Muscle layer of duodenum (tissue), 2 donors: ENCODE measurements at regions not wholly inside any gene's neighbourhood (a gene's known extent, or its start where the extent isn't known, plus 50 kb on each side); places are given as distances from the start of the nearest gene placed in this dataset.

ENCODE experiments used
- H3K27ac ChIP-seq: one replicate; pipeline ENCODE4 v1.7.0; 2013; ENCODE audit warnings: mild to moderate bottlenecking, low read length
- H3K27me3 ChIP-seq: one replicate; pipeline ENCODE4 v1.7.0; 2013; ENCODE audit warnings: low read depth, mild to moderate bottlenecking, control low read depth, low read length
- H3K36me3 ChIP-seq, 2 donors: one replicate each; pipeline ENCODE4 v1.7.0; 2013; ENCODE audit warnings: low read length in 2 of 2, control low read depth in 1 of 2, mild to moderate bottlenecking in 1 of 2; ENCODE audit not compliant: insufficient read depth in 2 of 2, control insufficient read depth in 1 of 2
- H3K4me1 ChIP-seq, 2 donors: one replicate each; pipeline ENCODE4 v1.7.0; 2013; ENCODE audit warnings: low read length in 2 of 2, mild to moderate bottlenecking in 2 of 2, control low read depth in 1 of 2, moderate library complexity in 1 of 2; ENCODE audit not compliant: insufficient read depth in 2 of 2, control insufficient read depth in 1 of 2
- H3K4me3 ChIP-seq, 2 donors: one replicate each; pipeline ENCODE4 v1.7.0; 2013; ENCODE audit warnings: low read length in 2 of 2, low read depth in 1 of 2, mild to moderate bottlenecking in 1 of 2
- H3K9me3 ChIP-seq, 2 donors: one replicate each; pipeline ENCODE4 v1.7.0; 2013; ENCODE audit warnings: low read length in 2 of 2, control low read depth in 1 of 2, mild to moderate bottlenecking in 1 of 2; ENCODE audit not compliant: control insufficient read depth in 1 of 2
- donor health status: healthy.

GRCh38 chr12:98149270-98149669, 366.1 kb upstream of the TMPO start:
- Histone ChIP-seq H3K4me3 (no peak overlapping the region), H3K27ac (no peak overlapping the region), H3K27me3 (no peaks in the 10 kb centered on the region), H3K9me3 (no peaks in the 10 kb centered on the region), H3K36me3 (no peaks in the 10 kb centered on the region), H3K4me1 (no peaks in the 10 kb centered on the region)

DNA sequence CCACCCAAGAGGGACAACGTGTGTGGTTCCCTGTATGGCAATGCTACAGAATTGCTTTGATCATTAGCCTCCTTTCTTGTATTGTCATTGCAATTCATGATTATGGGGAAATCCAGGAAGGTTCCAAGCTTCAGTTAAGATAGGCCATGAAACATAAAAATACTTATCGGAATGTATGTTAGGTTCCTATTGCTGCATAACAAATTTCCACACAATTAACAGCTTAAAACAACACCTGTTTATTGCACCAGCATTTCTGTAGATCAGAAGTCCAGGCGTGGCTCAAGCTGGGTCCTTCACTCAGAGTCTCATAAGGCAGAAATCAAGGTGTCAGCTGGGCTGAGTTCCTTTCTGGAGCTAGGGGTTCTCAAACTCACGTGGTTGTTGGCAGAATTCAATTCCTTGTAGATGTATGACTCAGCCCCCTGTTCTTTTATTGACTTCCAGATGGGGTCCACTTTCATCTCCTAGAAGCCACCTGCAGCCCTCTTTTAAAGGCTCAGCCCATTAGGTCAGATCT, 365.6 kb upstream of the TMPO start:
- Histone ChIP-seq H3K4me1 (no peaks in the 10 kb centered on the region), H3K36me3 (no peaks in the 10 kb centered on the region), H3K4me3 (no peak overlapping the region), H3K27ac (no peak overlapping the region), H3K27me3 (no peaks in the 10 kb centered on the region), H3K9me3 (no peaks in the 10 kb centered on the region)

DNA sequence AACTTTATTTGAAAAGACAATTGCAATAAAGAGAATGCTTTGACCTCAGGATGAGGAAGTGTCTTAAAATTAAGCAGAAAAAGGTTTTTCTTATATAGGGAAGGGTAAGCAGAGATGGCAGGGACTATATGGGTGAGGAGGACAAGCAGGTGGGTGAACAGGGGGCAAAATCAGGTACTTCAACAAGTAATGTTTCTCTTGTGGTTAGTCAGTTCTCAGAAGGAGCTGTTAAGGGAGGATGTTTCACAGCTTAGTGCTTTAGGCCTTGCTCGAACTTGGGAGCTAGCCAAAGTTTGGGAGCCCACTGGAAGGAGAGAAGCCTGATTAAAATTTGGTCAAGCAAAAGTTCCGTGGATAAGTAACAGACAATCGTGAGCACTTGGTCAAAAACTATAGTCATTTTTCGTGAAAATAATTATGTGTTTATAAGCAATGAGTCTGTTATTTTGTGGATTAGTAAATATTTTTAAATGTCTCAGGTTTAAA, 364.2 kb upstream of the TMPO start:
- Histone ChIP-seq H3K4me3 (no peak overlapping the region), H3K36me3 (no peaks in the 10 kb centered on the region), H3K27ac (no peak overlapping the region), H3K4me1 (no peaks in the 10 kb centered on the region), H3K9me3 (no peaks in the 10 kb centered on the region), H3K27me3 (no peaks in the 10 kb centered on the region)

GRCh38 chr12:98151984-98152383, 363.4 kb upstream of the TMPO start:
- no peaks in the 10 kb centered on the region for H3K9me3 ChIP-seq
- no peaks in the 10 kb centered on the region for H3K4me1 ChIP-seq
- no peaks in the 10 kb centered on the region for H3K27me3 ChIP-seq
- H3K36me3 ChIP-seq = no peaks in the 10 kb centered on the region
- no peak overlapping the region for H3K27ac ChIP-seq
- H3K4me3 ChIP-seq = no peak overlapping the region

- Histone ChIP-seq H3K4me1 (no peaks in the 10 kb centered on the region), H3K36me3 (no peaks in the 10 kb centered on the region), H3K27ac (no peak overlapping the region), H3K27me3 (no peaks in the 10 kb centered on the region), H3K4me3 (no peak overlapping the region), H3K9me3 (no peaks in the 10 kb centered on the region)
Observed at GRCh38 chr12:98154850-98155249, 360.5 kb upstream of the TMPO start.

DNA sequence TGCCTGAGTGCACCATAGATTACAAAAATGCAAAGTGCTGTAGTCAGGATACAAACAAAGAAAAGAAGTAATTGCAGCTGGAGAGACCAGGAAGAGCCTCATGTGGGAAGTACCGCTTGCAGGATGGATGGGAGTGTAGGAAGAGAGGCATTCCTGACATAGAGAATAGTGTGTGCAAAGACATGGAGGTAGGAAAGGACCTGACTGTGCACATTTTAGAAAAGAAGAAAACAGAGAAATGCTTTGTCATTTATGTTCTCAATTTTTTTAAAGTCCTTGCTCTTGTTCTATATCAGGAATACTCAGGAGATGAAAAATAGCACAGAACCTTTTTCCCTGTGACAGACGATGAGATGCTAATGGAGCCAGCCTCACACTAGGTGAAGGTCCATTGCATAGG, 358.7 kb upstream of the TMPO start:
- H3K27ac ChIP-seq = no peak overlapping the region
- H3K9me3 ChIP-seq = no peaks in the 10 kb centered on the region
- no peak overlapping the region for H3K4me3 ChIP-seq
- no peaks in the 10 kb centered on the region for H3K27me3 ChIP-seq
- no peaks in the 10 kb centered on the region for H3K4me1 ChIP-seq
- no peaks in the 10 kb centered on the region for H3K36me3 ChIP-seq

DNA sequence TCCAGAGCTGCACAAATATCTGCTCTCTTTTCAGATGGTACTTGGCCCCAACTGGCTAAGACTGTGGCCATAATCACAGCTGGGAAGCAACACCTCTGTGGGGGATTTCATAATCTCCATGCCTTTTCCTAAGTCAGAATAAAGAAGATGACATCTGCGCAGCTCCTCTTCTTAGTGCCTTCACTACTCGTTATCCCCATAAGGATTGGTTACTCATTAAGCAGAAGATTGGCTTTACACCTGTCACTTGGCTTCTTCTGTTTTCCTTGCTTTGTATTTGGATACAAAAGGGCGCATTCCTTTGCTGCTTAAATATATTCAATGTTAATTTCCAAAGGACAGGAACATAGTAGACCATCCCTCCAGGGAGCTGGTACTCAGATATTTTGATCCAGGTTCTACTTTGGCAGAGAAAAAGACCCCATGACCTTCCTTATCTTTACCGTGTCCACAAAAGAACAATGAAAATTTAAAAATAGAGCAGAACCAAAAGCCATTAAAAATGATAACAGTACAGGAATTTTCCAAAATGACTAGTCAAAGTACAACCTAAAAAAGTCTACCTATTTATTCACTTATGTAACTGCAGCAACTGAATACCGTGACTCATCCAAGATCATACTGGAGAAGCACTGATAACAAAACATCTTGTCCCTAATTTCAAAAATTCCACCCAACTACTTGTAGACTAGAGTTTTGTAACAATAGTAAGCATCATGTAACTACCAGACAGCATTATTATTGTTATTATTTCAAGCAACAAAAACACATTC, 352.3 kb upstream of the TMPO start:
- Histone ChIP-seq H3K27me3 (no peaks in the 10 kb centered on the region), H3K27ac (no peak overlapping the region), H3K4me1 (no peaks in the 10 kb centered on the region), H3K36me3 (no peaks in the 10 kb centered on the region), H3K9me3 (no peaks in the 10 kb centered on the region), H3K4me3 (no peak overlapping the region)

- no peaks in the 10 kb centered on the region for H3K9me3 ChIP-seq
- H3K27ac ChIP-seq = no peak overlapping the region
- H3K27me3 ChIP-seq = no peaks in the 10 kb centered on the region
- no peak overlapping the region for H3K4me3 ChIP-seq
- H3K36me3 ChIP-seq = no peaks in the 10 kb centered on the region
- no peaks in the 10 kb centered on the region for H3K4me1 ChIP-seq
Observed at GRCh38 chr12:98172304-98172703, 343.1 kb upstream of the TMPO start.

DNA sequence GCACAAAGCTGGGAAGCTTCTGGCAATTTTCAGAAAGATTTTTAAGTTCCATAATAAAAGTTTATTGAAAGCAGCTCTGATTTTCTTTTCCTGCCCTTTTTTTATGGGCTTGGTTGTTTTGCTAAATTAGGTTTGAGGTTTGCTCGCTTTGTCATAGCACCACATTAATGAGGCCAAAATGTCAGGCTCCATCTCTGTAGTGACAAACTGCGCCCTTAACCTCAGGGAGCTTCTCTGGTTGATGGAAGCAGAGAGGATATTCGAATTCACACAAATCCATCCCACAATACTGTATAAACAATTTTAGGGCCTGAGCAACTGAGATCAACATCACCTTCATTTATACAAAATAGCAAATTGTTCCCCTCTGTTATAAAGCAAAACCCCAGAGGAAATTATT, 342.6 kb upstream of the TMPO start:
- H3K4me3 ChIP-seq = no peak overlapping the region
- H3K36me3 ChIP-seq = no peaks in the 10 kb centered on the region
- no peak overlapping the region for H3K27ac ChIP-seq
- H3K4me1 ChIP-seq = no peaks in the 10 kb centered on the region
- no peaks in the 10 kb centered on the region for H3K27me3 ChIP-seq
- H3K9me3 ChIP-seq = no peaks in the 10 kb centered on the region

- Histone ChIP-seq H3K9me3 (no peaks in the 10 kb centered on the region), H3K4me1 (no peaks in the 10 kb centered on the region), H3K27ac (no peak overlapping the region), H3K4me3 (no peak overlapping the region), H3K27me3 (no peaks in the 10 kb centered on the region), H3K36me3 (no peaks in the 10 kb centered on the region)
Observed at GRCh38 chr12:98173773-98174427, 341.5 kb upstream of the TMPO start.

DNA sequence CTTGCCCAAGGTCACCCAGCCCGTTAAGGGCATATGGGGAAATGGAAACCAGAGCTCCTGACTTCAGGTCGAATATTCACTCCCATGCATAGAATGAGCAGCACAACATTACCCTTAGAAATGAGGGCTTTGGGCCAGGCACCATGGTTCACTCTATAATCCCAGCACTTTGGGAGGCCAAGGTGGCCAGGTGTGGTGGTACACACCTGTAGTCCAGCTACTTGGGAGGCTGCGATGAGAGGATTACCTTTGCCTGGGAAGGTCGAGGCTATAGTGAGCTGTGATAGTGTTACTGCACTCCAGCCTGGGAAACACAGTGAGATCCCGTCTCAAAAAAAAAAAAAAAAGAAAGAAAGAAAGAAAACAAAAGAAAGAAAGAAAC, 341.0 kb upstream of the TMPO start:
- Histone ChIP-seq H3K9me3 (no peaks in the 10 kb centered on the region), H3K36me3 (no peaks in the 10 kb centered on the region), H3K4me1 (no peaks in the 10 kb centered on the region), H3K4me3 (no peak overlapping the region), H3K27me3 (no peaks in the 10 kb centered on the region), H3K27ac (no peak overlapping the region)
